ENCODE measurements at regions not wholly inside any gene's neighbourhood (a gene's known extent, or its start where the extent isn't known, plus 50 kb on each side); places are given as distances from the start of the nearest gene placed in this dataset.

GRCh38 chr1:116201911-116202310 lies 90.7 kb downstream of the MAB21L3 start:
- TF ChIP-seq CTCF (conservative IDR thresholded peaks at IDR 0.05; ENCODE audit: low read depth, low read length) (no peak), EZH2 (IDR thresholded peaks at IDR 0.05; ENCODE audit: borderline replicate concordance, low read depth, low read length, poor library complexity, severe bottlenecking) (no peak)
